ENCODE measurements at regions not wholly inside any gene's neighbourhood (a gene's known extent, or its start where the extent isn't known, plus 50 kb on each side); places are given as distances from the start of the nearest gene placed in this dataset.
"Not testable (repeated sequence)": the region's sequence is repeated elsewhere in the genome, so short reads cannot be mapped to it uniquely, and the experiment has no call there.

- DNase-seq (ENCODE audit: low spot score), result no peak
Observed at GRCh38 chr17:33696102-33696501, 403.0 kb upstream of the ASIC2 start.

DNA sequence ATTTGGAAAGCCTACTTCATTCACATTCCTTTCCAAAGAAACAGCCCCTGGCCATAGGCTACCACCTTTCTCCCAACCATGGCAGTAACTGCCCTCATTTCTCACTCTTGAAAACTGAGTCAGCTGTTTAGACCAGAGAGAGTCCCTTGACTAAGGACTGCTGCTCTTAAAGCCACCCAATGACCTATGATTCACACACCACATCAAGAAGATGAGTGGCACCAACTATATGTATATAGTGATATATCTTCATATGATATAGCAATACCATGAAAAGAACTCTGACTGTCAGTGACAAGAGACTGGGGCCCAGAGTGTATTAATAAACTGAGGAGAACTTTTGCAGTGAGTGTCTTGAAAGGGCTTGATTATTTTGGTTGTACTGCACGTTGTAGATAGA lies 404.5 kb upstream of the ASIC2 start:
- no peak for DNase-seq (ENCODE audit: low spot score)

DNA sequence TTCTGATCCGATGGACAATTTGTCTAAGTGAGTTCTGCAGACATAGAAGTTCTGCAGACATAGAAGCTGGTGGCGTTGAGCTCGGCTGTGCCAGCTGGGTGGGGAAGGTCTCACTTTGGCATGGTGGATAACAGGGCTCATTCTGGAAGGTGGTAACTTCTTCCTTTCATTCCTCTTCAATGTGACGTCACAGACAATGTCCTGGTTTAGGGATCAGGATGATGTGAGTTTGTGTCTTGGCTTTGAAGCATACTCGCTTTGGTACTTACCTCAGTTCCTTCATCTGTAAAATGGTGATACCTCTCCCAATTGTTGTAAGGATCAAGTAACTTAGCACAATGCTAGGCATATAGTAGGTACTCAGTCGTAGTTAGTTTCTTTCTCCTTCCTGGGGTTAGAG lies 408.8 kb upstream of the ASIC2 start:
- no peak for DNase-seq (ENCODE audit: low spot score)

- DNase-seq (ENCODE audit: low spot score), result no peak
Observed at GRCh38 chr17:33704856-33705255, 411.8 kb upstream of the ASIC2 start.

GRCh38 chr17:33709881-33710280 lies 416.8 kb upstream of the ASIC2 start:
- no peak for DNase-seq (ENCODE audit: low spot score)

- DNase-seq (ENCODE audit: low spot score), result no peak
Observed at GRCh38 chr17:33712120-33712519, 419.0 kb upstream of the ASIC2 start.

DNA sequence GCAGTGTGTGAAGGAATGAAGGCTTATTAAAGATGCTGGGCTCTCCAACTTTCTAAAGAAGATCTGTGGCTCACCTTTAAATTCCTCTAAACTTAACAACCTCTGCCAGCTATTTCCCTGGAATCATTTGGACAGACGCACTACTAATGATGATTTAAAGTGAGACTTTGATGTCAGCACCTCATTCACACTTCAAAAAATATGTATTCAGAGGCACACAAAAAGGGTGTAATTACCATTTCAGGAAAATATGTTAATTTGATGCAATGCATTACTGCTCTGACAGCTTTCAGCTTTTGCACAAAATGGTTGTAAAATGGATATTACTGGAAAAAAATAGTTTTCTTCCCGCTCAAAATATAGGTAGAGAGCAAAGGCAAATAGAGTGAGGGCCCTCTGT lies 423.9 kb upstream of the ASIC2 start:
- DNase-seq (ENCODE audit: low spot score), result no peak

- DNase-seq (ENCODE audit: low spot score), result not testable (repeated sequence)
Observed at GRCh38 chr17:33723736-33724135, 430.6 kb upstream of the ASIC2 start.

- peak; percentile 41 for DNase-seq (ENCODE audit: low spot score)
Observed at GRCh38 chr17:33725675-33726271, 432.7 kb upstream of the ASIC2 start.

DNA sequence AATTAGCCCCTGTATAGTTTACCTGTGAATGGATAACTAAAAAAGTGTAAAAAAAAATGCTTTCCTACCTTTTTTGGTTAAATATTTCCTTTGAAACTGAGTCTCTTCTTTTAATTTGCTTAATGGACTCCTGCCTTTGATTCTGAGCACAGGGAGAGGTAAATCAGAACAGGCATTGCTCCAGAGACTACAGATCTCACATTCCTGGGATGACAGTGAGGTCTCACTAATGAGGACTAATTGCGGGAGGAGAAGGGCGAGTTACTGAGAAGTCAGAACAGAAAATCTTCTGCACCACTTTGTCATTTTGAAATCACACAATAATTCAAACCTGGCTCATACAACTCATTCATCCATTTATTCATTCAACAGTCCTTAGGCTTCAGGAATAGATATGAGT lies 437.0 kb upstream of the ASIC2 start:
- DNase-seq (ENCODE audit: low spot score), result no peak

DNA sequence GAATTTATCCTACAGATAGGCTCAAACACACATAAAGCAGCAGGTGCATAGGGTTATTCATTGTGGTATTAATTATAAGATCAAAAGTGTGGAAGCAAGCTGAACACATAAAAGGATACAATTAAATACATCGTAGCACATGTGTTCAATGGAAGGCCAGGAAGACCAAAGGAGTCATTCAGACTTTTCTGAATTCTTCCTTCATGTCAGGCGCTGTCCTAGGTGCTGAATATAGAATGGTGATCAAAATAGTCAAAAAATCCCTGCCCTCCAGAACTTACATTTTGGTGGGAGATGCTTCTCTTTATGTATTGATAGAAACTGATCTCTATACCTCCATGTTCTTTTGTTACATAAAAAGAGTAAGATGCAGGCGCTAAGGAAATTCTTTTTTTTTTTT lies 439.0 kb upstream of the ASIC2 start:
- DNase-seq (ENCODE audit: low spot score), result no peak

GRCh38 chr17:33739714-33740113 lies 446.6 kb upstream of the ASIC2 start:
- DNase-seq (ENCODE audit: low spot score), result no peak

- DNase-seq (ENCODE audit: low spot score), result no peak
Observed at GRCh38 chr17:33745047-33745760, 452.1 kb upstream of the ASIC2 start.

DNA sequence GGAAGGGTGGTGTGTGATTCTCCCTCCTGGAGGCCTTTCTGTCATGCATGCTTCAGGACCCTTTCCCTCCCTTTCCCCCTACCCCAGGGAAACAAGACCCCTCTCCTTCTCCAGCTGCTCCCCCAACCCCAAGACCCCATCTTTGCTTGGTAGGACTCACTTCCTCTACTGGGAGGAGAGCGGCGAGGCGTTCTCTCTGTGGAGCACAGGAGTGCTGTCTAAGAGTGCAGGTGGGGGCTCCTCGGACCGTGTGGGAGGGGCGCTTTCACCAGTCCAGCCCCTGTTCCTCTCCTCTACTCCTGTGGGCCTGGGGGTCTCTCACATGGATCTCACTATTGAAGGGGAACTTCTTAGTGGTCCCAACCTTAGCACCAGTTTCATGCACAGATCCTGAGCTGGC lies 456.1 kb upstream of the ASIC2 start:
- DNase-seq (ENCODE audit: low spot score), result no peak

GRCh38 chr17:33750943-33751701 lies 458.0 kb upstream of the ASIC2 start:
- DNase-seq (ENCODE audit: low spot score), result peak; percentile 36

DNA sequence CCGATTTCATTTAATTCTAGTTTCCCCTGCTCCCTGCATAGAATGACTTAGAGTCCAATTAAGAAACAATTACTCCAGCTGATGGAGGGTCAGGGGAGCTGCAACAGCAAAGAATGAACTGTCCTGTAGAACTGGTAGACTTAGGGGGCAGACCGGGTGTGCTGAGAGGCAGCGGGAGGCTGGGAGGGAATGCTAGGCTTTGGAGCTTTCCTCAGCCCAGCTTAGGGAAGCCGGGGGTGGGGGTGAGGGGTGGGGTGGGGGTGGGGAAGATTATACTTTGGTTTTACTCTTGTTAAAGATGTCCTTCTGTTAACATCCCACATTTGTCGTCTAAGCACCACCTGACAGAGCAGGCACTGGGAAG lies 458.6 kb upstream of the ASIC2 start:
- DNase-seq (ENCODE audit: low spot score), result no peak

- DNase-seq (ENCODE audit: low spot score), result no peak
Observed at GRCh38 chr17:33753452-33753851, 460.4 kb upstream of the ASIC2 start.

DNA sequence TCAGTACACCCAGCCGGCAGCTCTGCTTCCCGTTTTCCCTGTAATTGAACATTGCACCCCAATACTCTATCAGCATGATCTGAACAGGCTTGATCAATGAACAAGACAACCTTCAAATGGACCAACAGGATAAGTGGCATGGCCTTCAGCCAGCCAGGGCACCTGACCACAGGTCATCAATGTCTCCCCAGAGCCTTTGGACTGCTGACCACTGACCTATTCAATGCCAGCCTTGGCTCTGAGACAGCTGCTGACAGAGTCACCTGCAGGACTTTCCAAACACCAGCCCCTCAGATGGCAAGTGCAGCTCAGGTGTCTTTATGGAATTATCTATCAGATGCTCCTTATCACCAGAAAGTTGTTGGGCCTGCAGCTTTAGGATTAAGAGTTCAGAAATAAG lies 462.9 kb upstream of the ASIC2 start:
- DNase-seq (ENCODE audit: low spot score), result no peak

- no peak for DNase-seq (ENCODE audit: low spot score)
Observed at GRCh38 chr17:33765871-33766270, 472.8 kb upstream of the ASIC2 start.

DNA sequence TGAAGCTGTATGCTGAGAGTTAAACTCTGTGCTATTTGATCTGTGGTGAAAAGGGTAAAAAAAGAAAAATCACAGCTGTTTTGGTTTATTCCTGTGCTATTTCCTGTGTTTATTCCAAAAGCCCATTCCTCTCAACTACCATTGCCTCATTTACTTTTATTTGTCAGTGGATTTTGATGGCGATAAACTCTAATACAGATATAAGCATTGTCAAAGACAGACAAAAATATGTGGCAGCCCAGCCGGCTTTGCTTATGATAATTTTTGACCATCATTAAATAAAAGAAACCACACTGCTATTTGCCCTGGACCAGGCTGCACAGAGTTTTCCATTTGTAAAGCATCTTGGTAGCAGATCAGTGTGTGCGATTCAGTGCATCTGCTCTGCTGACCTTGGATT lies 473.6 kb upstream of the ASIC2 start:
- no peak for DNase-seq (ENCODE audit: low spot score)

DNA sequence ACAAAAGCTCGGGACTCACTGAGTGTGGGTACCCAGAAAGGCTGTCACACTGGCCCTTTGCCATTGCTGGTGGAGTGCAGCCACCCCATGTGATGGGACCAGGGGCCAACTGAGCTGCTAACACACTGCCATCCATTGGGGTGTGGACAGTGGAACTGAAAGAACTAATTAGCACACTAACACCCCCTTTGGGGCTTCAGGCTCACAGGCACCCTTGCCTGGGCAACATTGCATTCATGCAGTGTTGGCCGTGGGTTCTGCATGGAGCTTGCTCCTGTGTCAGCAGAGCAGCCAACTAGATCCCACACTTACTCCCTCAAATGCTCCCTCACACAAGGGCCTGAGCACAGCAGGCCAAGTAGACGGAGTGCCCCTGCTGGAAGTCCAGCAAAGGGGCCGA lies 476.0 kb upstream of the ASIC2 start:
- no peak for DNase-seq (ENCODE audit: low spot score)

DNA sequence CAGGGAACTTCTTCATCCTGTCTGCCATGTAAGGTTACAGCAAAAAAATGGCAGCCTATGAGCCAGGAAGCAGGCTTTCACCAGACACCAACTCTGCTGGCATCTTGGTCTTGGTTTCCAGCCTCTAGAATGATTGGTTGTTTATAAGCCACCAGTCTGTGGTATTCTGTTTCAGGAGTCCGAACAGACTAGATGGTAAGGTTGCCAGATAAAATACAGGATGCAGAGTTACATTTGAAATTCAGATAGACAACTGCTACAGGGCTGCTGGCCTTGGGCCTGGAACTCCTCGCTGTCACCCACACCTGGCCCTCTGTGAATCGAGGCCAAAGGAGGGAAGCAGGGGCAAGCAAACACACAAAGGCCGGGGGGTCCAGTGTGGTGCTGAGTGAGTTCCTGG lies 478.8 kb upstream of the CCL2 start:
- no peak for DNase-seq (ENCODE audit: low spot score)

- no peak for DNase-seq (ENCODE audit: low spot score)
Observed at GRCh38 chr17:33776903-33777302, 478.2 kb upstream of the CCL2 start.

DNA sequence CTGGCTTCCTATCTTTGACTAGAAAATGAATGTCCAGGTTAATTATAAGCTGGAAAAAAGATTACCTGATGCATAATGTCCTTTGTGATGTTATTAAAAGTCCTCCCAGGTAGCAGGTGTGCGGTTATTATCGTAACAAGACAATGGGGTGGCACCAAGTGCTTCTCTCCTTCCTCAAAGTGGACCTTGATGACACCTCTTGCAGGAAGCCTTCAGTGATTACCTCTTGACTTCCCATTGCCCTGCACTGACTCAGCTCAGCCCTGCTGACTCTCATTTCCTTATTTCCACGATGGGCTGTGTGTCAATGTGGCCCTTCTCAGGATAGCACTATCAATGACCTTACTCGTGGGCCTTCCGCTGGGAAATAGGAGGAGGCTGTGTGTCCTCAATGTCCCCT lies 477.4 kb upstream of the CCL2 start:
- no peak for DNase-seq (ENCODE audit: low spot score)

Measured in LoVo (cell line).